ENCODE measurements at regions not wholly inside any gene's neighbourhood (a gene's known extent, or its start where the extent isn't known, plus 50 kb on each side); places are given as distances from the start of the nearest gene placed in this dataset.

GRCh38 chr15:89017370-89018066, 70.7 kb upstream of the ABHD2 start:
- in situ Hi-C loops (cut with MboI): loop anchor here (5.0 kb wide), 1 partner anchor 110 kb away; no protein-coding TSS in a partner anchor
- ChIA-PET POLR2A (no interaction called here), CTCF (interaction anchor here (0.7 to 5.6 kb wide), 6 partner anchors 14 to 393 kb away, joined by 3 to 73 read pairs (median 3); partner anchors contain the start of gene HAPLN3), SMC1A (ENCODE audit: uncharacterized antibody, unreplicated experiment) (interaction anchor here (1.9 to 2.0 kb wide), 2 partner anchors 35 to 113 kb away, joined by 8 to 20 read pairs; no protein-coding TSS in a partner anchor), RAD21 (ENCODE audit: unreplicated experiment) (interaction anchor here (0.7 to 0.9 kb wide), 2 partner anchors 112 to 113 kb away, joined by 5 to 11 read pairs; no protein-coding TSS in a partner anchor)
- Histone ChIP-seq H3K4me1 (ENCODE audit: control insufficient read depth, insufficient read depth, low read length) (no peaks in the 10 kb centered on the region), H2AFZ (ENCODE audit: control insufficient read depth, low read depth, low read length) (no peak overlapping the region), H3K9ac (ENCODE audit: control insufficient read depth, insufficient read depth, low read length) (no peak overlapping the region), H3K36me3 (ENCODE audit: control insufficient read depth in 2 of 2, insufficient read depth in 2 of 2, low read length in 1 of 2) (no peaks in the 10 kb centered on the region), H4K20me1 (ENCODE audit: control insufficient read depth, insufficient read depth) (no peaks in the 10 kb centered on the region), H3K9me3 (replicated peaks; ENCODE audit: control insufficient read depth, insufficient read depth, low read length) (no peaks in the 10 kb centered on the region), H3K27me3 (replicated peaks in 1 of 2; ENCODE audit: control insufficient read depth in 2 of 2, insufficient read depth in 2 of 2, low read length in 1 of 2) (peaks cover 1 to 9% of the 10 kb centered on the region in 2 experiments; a peak in 2 of 4 replicates), H3K4me2 (ENCODE audit: control insufficient read depth, insufficient read depth) (peak overlapping the region; percentile 11; the same call in 1 of the 2 replicates), H3K27ac (ENCODE audit: control insufficient read depth, insufficient read depth) (no peak overlapping the region), H3K79me2 (ENCODE audit: control insufficient read depth, insufficient read depth, low read length) (no peaks in the 10 kb centered on the region), H3K4me3 (no peak overlapping the region)
- WGBS (ENCODE audit: insufficient coverage, insufficient replicate concordance, low lambda C conversion rate, missing lambda C conversion rate): 5% methylated on average over 38 of the region's 38 CpGs
- FAIRE-seq (peak; percentile 92), DNase-seq (ENCODE audit: low read depth, low spot score) (peak; percentile 48), ATAC-seq (peak; percentile 95)
- BruUV-seq (replicated peaks): no TSS peak
- intact Hi-C loops (cut with micrococcal nuclease; ENCODE audit: unreplicated experiment): loop anchor here (1.0 to 2.0 kb wide), 3 partner anchors 35 to 123 kb away; partner anchors contain the start of gene HAPLN3
- TF ChIP-seq ESRRA (IDR thresholded peaks at IDR 0.05; ENCODE audit: low read length): no peak
- 0 out of 2 replicates have a peak, but pooled peaks have one; percentile 33 for TF ChIP-seq CHD2 (IDR thresholded peaks at IDR 0.05; ENCODE audit: borderline replicate concordance, low read depth, low read length)
- no peak for TF ChIP-seq HDAC2 (IDR thresholded peaks at IDR 0.05)
- 0 out of 2 replicates have a peak, but pooled peaks have one; percentile 37 for TF ChIP-seq DPF2 (IDR thresholded peaks at IDR 0.05)
- no peak for TF ChIP-seq ZNF217 (IDR thresholded peaks at IDR 0.05)
- TF ChIP-seq NR2F1 (conservative IDR thresholded peaks at IDR 0.05): no peak
- TF ChIP-seq ZNF24 (IDR thresholded peaks at IDR 0.05): no peak
- TF ChIP-seq PAX5 (IDR thresholded peaks at IDR 0.05; ENCODE audit: borderline replicate concordance, low read depth, low read length): peak; percentile 38; the same call in 1 of the 2 replicates
- peak; percentile 36; the same call in 1 of the 2 replicates for TF ChIP-seq ATF7 (IDR thresholded peaks at IDR 0.05; ENCODE audit: low read depth)
- peak; percentile 79 to 86 (median 84) for TF ChIP-seq CTCF (IDR thresholded peaks at IDR 0.05 in 2 of 3, conservative IDR thresholded peaks at IDR 0.05 in 1 of 3; ENCODE audit: control insufficient read depth in 2 of 3, extremely low read depth in 1 of 3, insufficient read depth in 1 of 3, low read depth in 3 of 3, low read length in 3 of 3)
- peak; percentile 72 for TF ChIP-seq RAD21 (IDR thresholded peaks at IDR 0.05; ENCODE audit: insufficient read depth, low read depth, low read length)
- no peak for TF ChIP-seq BCL3 (IDR thresholded peaks at IDR 0.05; ENCODE audit: borderline replicate concordance, insufficient read depth, low read depth, low read length, poor library complexity, severe bottlenecking)
- TF ChIP-seq NR2C2 (IDR thresholded peaks at IDR 0.05; ENCODE audit: borderline replicate concordance, control insufficient read depth, insufficient read length, low read depth): no peak
- TF ChIP-seq ZNF274 (IDR thresholded peaks at IDR 0.05; ENCODE audit: insufficient read depth, insufficient read length): no peak
- TF ChIP-seq RBBP5 (conservative IDR thresholded peaks at IDR 0.05): no peak
- TF ChIP-seq RB1 (IDR thresholded peaks at IDR 0.05; ENCODE audit: borderline replicate concordance): 0 out of 2 replicates have a peak, but pooled peaks have one; percentile 47
- TF ChIP-seq SMAD1 (IDR thresholded peaks at IDR 0.05; ENCODE audit: low read depth, partially characterized antibody): no peak
- TF ChIP-seq ZSCAN29 (IDR thresholded peaks at IDR 0.05): no peak
- no peak for TF ChIP-seq IRF5 (IDR thresholded peaks at IDR 0.05; ENCODE audit: borderline replicate concordance)
- no peak for TF ChIP-seq HDGF (IDR thresholded peaks at IDR 0.05)

All from GM12878 (cell line).